SU-DHL-6 (cell line): ENCODE measurements at regions not wholly inside any gene's neighbourhood (a gene's known extent, or its start where the extent isn't known, plus 50 kb on each side); places are given as distances from the start of the nearest gene placed in this dataset.

ENCODE experiments used
- EZH2phosphoT487 ChIP-seq: fragments of 200-600 bp; sonication (generic), shearing (Covaris generic); conservative IDR thresholded peaks from 2 replicates; pipeline ENCODE4 v1.6.1; 2018; ENCODE audit warnings: mild to moderate bottlenecking, antibody characterized with exemption, low read length, moderate library complexity, mixed read lengths
- TF ChIP-seq, protein P1 (sequence below): fragments of 200-600 bp; sonication (generic); IDR thresholded peaks from one replicate; pipeline ENCODE4 v1.5.1; 2017; ENCODE audit warnings: antibody characterized with exemption, mild to moderate bottlenecking, low read length, moderate library complexity; ENCODE audit not compliant: insufficient read depth, poor library complexity, severe bottlenecking

- TF ChIP-seq EZH2phosphoT487, result no peak
- TF ChIP-seq, protein P1, sequence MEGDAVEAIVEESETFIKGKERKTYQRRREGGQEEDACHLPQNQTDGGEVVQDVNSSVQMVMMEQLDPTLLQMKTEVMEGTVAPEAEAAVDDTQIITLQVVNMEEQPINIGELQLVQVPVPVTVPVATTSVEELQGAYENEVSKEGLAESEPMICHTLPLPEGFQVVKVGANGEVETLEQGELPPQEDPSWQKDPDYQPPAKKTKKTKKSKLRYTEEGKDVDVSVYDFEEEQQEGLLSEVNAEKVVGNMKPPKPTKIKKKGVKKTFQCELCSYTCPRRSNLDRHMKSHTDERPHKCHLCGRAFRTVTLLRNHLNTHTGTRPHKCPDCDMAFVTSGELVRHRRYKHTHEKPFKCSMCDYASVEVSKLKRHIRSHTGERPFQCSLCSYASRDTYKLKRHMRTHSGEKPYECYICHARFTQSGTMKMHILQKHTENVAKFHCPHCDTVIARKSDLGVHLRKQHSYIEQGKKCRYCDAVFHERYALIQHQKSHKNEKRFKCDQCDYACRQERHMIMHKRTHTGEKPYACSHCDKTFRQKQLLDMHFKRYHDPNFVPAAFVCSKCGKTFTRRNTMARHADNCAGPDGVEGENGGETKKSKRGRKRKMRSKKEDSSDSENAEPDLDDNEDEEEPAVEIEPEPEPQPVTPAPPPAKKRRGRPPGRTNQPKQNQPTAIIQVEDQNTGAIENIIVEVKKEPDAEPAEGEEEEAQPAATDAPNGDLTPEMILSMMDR, result no peak
Measured at GRCh38 chr14:21863289-21863688, 189.7 kb upstream of the OR4E1 start.
